ENCODE measurements at regions not wholly inside any gene's neighbourhood (a gene's known extent, or its start where the extent isn't known, plus 50 kb on each side); places are given as distances from the start of the nearest gene placed in this dataset.

- TF ChIP-seq RXRA (IDR thresholded peaks at IDR 0.05; ENCODE audit: insufficient read depth, low read depth, low read length) (no peak), SIRT6 (IDR thresholded peaks at IDR 0.05; ENCODE audit: low read length) (no peak), CHD2 (IDR thresholded peaks at IDR 0.05; ENCODE audit: low read length) (no peak), FOSL1 (IDR thresholded peaks at IDR 0.05; ENCODE audit: insufficient read depth, low read depth, low read length) (no peak), KDM1A (IDR thresholded peaks at IDR 0.05; ENCODE audit: borderline replicate concordance, low read length) (no peak), EP300 (IDR thresholded peaks at IDR 0.05; ENCODE audit: borderline replicate concordance in 1 of 2, low read depth in 2 of 2, low read length in 2 of 2) (no peak), JUND (IDR thresholded peaks at IDR 0.05; ENCODE audit: low read length) (no peak), NRF1 (IDR thresholded peaks at IDR 0.05; ENCODE audit: low read depth, low read length) (no peak), MAX (IDR thresholded peaks at IDR 0.05) (no peak), SIX5 (IDR thresholded peaks at IDR 0.05; ENCODE audit: low read depth, low read length) (no peak), RBBP5 (IDR thresholded peaks at IDR 0.05; ENCODE audit: borderline replicate concordance, low read depth, low read length) (no peak)
- Histone ChIP-seq H4K20me1 (replicated peaks in 1 of 2; ENCODE audit: control insufficient read depth in 1 of 2, insufficient read depth in 2 of 2, low read length in 2 of 2) (no peaks in the 10 kb centered on the region), H3K14ac (ENCODE audit: insufficient read length) (no peak overlapping the region), H3K23me2 (ENCODE audit: low read depth, low read length) (no peaks in the 10 kb centered on the region), H2AFZ (ENCODE audit: low read length) (no peak overlapping the region), H4K5ac (ENCODE audit: insufficient read length, low read depth, low read length) (no peak overlapping the region), H3K4me1 (replicated peaks in 1 of 4; ENCODE audit: control insufficient read depth in 3 of 4, insufficient read depth in 4 of 4, low read length in 3 of 4) (peaks cover 0 to 3% (median 0%) of the 10 kb centered on the region in 4 experiments; a peak in 1 of 7 replicates), H2AK5ac (ENCODE audit: low read depth, low read length) (no peak overlapping the region), H3K79me2 (ENCODE audit: control insufficient read depth in 1 of 2, insufficient read depth in 2 of 2, low read length in 2 of 2) (no peaks in the 10 kb centered on the region), H3K4me3 (ENCODE audit: extremely low read depth in 1 of 4, insufficient read depth in 2 of 4, low read depth in 3 of 4, low read length in 4 of 4) (no peak overlapping the region), H3K56ac (replicated peaks; ENCODE audit: insufficient read length, low read depth, low read length) (no peak overlapping the region), H3K36me3 (ENCODE audit: control insufficient read depth in 2 of 4, insufficient read depth in 4 of 4, low read length in 3 of 4) (no peaks in the 10 kb centered on the region), H3K27ac (ENCODE audit: low read depth, low read length) (no peak overlapping the region), H3K4ac (replicated peaks; ENCODE audit: insufficient read length, low read depth, low read length) (no peak overlapping the region), H3K27me3 (replicated peaks in 1 of 4; ENCODE audit: control insufficient read depth in 3 of 4, extremely low read depth in 1 of 4, insufficient read depth in 3 of 4, low read length in 3 of 4) (no peaks in the 10 kb centered on the region), H4K8ac (ENCODE audit: extremely low read depth, insufficient read depth, low read length) (no peak overlapping the region), H3K23ac (ENCODE audit: insufficient read length) (no peak overlapping the region), H2BK5ac (ENCODE audit: low read depth, low read length) (no peak overlapping the region), H3K9ac (replicated peaks in 1 of 4; ENCODE audit: extremely low read depth in 1 of 4, low read depth in 3 of 4, low read length in 3 of 4) (no peak overlapping the region), H3K18ac (ENCODE audit: extremely low read depth, low read length) (no peak overlapping the region), H3K9me3 (ENCODE audit: insufficient read depth in 2 of 2, low read depth in 1 of 2, low read length in 1 of 2) (no peaks in the 10 kb centered on the region), H3K4me2 (ENCODE audit: insufficient read depth in 1 of 2, low read depth in 2 of 2, low read length in 2 of 2) (no peak overlapping the region), H3K79me1 (ENCODE audit: low read depth, low read length) (no peaks in the 10 kb centered on the region), H2BK12ac (ENCODE audit: low read depth, low read length) (no peak overlapping the region), H2BK15ac (ENCODE audit: low read length) (no peak overlapping the region), H2BK120ac (replicated peaks; ENCODE audit: low read depth, low read length) (no peak overlapping the region), H2BK20ac (ENCODE audit: low read length) (no peak overlapping the region), H4K91ac (replicated peaks; ENCODE audit: insufficient read length, low read length) (no peak overlapping the region)
- POLR2A ChIA-PET (ENCODE audit: partially characterized antibody), result no interaction called here
- DNase-seq (ENCODE audit: low read depth in 1 of 2, low spot score in 2 of 2) (no peak), FAIRE-seq (no peak)
- CTCF ChIA-PET (ENCODE audit: partially characterized antibody), result interaction anchor here (1.8 kb wide), 1 partner anchor 290 kb away, joined by 5 read pairs; no protein-coding TSS in a partner anchor
- 92% methylated on average over 1 of the region's 1 CpG; no CpG with 5 or more reads in 1 of the 2 experiments for WGBS, 2 experiments (ENCODE audit: extremely low coverage in 1 of 2, insufficient coverage in 1 of 2, insufficient read length in 1 of 2, insufficient replicate concordance in 2 of 2, low coverage in 1 of 2, low lambda C conversion rate in 2 of 2, missing lambda C conversion rate in 1 of 2)
Measured at GRCh38 chr1:60571811-60572210, 498.2 kb upstream of the C1orf87 start.
